ENCODE measurements at regions not wholly inside any gene's neighbourhood (a gene's known extent, or its start where the extent isn't known, plus 50 kb on each side); places are given as distances from the start of the nearest gene placed in this dataset.
A peak's percentile ranks its signal among the peaks of the same experiment; 100 is the strongest.

DNA sequence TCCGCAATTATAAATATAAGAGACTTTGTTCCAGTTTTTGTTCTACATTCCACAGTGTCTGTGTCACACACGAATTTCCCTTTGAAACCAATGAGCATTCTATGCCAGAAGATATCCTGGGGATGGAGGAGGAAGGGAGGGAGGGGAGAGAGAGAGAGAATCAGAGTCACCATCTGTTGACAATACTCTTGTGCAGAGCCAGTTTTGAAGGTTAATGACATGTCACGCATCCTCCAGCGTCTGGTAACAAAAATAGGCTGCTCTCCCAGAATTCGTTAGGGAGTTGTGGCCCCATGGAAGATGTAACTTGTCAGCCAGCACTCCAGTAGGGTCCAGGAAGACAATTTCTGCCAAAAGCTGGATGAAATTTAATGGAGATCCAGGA is 213.5 kb upstream of the KRR1 start:
- Mint-ChIP-seq H3K4me3 (no peak overlapping the region), H3K27me3 (ENCODE audit: low read depth in 3 of 3) (peaks cover 0 to 2% (median 0%) of the 10 kb centered on the region in 3 donors), H3K36me3 (no peaks in the 10 kb centered on the region), H3K4me1 (peaks cover 15% of the 10 kb centered on the region in 2 donors), H3K9me3 (peaks cover 0 to 3% (median 0%) of the 10 kb centered on the region in 6 donors), H3K27ac (no peak overlapping the region)
- DNase-seq: no peak

DNA sequence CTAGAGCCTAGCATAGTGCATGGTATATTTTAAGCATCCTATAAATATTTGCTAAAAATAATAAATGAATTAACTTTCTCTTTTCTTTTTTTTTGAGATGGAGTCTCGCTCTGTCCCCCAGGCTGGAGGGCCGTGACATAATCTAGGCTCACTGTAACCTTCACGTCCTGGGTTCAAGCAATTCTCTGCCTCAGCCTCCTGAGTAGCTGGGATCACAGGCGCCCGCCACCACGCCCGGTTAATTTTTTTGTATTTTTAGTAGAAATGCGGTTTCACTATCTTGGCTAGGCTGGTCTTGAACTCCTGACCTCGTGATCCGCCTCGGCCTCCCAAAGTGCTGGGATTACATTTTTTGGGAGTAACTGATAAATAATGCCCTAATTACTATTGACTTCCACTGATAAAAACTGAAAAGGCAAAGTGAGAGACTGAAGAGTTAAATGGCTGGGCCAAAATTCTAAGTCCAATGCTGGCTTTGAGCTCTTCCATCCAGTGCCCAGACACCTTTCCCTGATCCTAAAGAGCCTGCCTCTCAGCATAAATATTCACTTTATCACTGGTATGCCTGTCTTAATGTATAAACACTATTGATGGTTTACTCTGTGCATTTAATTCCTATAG is 213.0 kb upstream of the KRR1 start:
- Mint-ChIP-seq H3K4me3 (no peak overlapping the region), H3K4me1 (peaks cover 15% of the 10 kb centered on the region in 2 donors)

DNA sequence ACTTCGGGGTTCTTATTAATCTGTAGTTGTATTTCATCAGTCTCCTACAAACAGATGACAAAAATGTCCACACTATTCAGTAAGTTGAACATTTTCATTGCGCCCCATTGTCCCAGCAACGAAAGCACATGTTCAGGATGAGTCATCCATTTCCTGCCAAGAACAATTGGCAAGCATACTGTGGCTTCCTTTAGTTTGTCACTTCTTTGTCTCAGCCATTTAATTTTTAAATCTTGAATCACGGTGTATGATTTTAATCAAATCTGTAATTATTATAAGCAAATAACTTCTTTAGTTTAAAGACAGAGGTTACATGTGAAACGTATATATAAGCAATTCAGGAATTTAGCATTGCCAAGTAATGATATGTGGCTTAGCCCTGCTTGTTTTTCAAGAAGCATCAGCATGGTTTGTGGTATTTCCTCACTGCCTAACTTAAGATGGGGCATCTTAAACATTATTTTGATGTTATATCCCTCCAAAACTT is 211.3 kb upstream of the KRR1 start:
- H3K27me3 Mint-ChIP-seq (ENCODE audit: low read depth in 3 of 3): no peaks in the 10 kb centered on the region
- peak overlapping the region in 3 of 6 donors; percentile 31 to 73 (median 34) for H3K27ac Mint-ChIP-seq
- H3K4me3 Mint-ChIP-seq: peak overlapping the region in 2 of 5 donors; percentile 2 to 18
- no peaks in the 10 kb centered on the region for H3K36me3 Mint-ChIP-seq
- DNase-seq: peak in 2 of 3 donors; percentile 1 to 36
- peaks cover 15% of the 10 kb centered on the region in 2 donors for H3K4me1 Mint-ChIP-seq
- H3K9me3 Mint-ChIP-seq: peaks cover 0 to 3% (median 0%) of the 10 kb centered on the region in 6 donors

More for the DNA sequence above, 213.0 kb upstream of the KRR1 start:
- Mint-ChIP-seq H3K27ac (no peak overlapping the region), H3K27me3 (ENCODE audit: low read depth in 3 of 3) (peaks cover 0 to 2% (median 0%) of the 10 kb centered on the region in 3 donors), H3K9me3 (peaks cover 0 to 3% (median 0%) of the 10 kb centered on the region in 6 donors), H3K36me3 (no peaks in the 10 kb centered on the region)
- no peak for DNase-seq

DNA sequence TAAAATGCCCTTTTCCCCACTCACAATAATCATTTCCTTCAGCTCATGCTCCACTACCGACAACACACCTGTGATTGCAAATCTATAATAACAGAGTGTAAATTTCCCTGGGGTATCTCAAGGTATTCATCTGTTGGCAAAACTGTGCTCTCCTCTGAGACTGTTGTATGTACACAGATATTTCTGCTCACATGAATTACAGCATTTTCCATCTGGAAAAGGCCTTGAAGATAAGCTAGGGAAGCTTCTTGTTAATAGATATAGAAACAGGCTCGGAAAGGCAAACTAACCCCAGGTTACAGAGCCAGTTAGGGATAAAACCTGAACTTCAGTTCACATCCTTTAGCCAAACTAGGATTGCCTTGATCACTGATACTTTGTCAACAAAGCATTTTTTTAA is 210.4 kb upstream of the KRR1 start:
- Mint-ChIP-seq H3K36me3 (no peaks in the 10 kb centered on the region), H3K4me1 (peaks cover 15% of the 10 kb centered on the region in 2 donors), H3K27ac (no peak overlapping the region), H3K27me3 (ENCODE audit: low read depth in 3 of 3) (no peaks in the 10 kb centered on the region), H3K9me3 (no peaks in the 10 kb centered on the region), H3K4me3 (no peak overlapping the region)
- DNase-seq: no peak

DNA sequence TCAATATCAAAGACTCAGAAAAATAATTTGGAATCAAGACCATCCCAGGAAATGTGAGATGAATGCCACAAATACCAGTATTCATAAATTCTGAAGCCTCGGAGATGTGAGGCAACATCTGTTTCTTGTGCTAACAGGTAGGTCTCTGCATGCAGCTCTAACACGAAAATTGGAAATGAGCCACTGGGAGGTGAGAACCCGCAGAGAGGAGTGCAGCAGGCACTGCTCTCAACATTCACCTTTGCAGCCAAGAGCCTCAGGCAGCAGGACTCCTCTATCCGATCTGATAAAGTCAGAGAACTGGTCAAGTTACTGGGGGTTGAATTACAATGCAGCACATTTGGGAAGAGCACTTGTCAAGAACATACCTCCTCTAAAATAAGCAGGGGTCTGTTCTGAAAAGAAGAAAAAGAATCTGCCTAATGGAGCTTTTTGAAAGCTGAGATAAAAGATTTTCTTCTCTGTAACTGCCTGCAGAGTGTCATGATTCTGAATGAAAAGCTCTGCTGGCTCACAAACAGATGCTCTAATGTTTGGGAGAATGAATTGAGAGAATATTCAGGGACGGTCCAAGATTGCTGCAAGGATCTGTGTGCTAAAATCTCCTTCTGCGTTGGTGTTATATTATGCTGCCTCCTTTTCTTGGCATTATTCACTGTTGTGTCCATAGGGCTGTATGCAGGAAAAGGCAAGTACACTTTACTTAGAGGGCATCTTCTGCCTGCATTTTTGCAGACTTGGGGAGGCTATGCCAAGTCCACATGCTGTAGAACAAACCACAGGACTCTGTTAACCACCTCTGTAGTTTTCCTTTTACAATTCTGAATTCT is 209.6 kb upstream of the KRR1 start:
- no peak overlapping the region for H3K27ac Mint-ChIP-seq
- peaks cover 15% of the 10 kb centered on the region in 2 donors for H3K4me1 Mint-ChIP-seq
- H3K36me3 Mint-ChIP-seq: no peaks in the 10 kb centered on the region
- no peaks in the 10 kb centered on the region for H3K9me3 Mint-ChIP-seq
- DNase-seq: no peak
- H3K4me3 Mint-ChIP-seq: no peak overlapping the region
- no peaks in the 10 kb centered on the region for H3K27me3 Mint-ChIP-seq (ENCODE audit: low read depth in 3 of 3)

DNA sequence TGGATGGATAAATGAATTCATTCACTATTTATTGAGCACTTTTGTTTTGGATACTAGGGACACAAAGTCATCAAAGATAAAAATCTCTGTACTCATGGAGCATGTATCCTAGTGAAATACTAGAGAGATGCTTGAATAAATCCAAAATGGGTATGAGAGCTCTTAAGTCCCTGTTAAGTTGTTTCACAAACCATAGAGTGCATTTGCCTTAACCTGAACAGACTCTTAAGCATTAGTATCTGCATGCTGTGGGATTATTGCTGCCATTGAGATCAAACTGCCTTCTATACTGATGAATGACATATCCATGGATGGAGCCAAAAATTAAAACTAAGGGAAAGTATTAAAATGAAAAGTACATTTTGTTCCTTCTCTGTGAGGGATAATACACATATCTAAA is 206.5 kb upstream of the KRR1 start:
- no peaks in the 10 kb centered on the region for H3K27me3 Mint-ChIP-seq (ENCODE audit: low read depth in 3 of 3)
- H3K27ac Mint-ChIP-seq: no peak overlapping the region

DNA sequence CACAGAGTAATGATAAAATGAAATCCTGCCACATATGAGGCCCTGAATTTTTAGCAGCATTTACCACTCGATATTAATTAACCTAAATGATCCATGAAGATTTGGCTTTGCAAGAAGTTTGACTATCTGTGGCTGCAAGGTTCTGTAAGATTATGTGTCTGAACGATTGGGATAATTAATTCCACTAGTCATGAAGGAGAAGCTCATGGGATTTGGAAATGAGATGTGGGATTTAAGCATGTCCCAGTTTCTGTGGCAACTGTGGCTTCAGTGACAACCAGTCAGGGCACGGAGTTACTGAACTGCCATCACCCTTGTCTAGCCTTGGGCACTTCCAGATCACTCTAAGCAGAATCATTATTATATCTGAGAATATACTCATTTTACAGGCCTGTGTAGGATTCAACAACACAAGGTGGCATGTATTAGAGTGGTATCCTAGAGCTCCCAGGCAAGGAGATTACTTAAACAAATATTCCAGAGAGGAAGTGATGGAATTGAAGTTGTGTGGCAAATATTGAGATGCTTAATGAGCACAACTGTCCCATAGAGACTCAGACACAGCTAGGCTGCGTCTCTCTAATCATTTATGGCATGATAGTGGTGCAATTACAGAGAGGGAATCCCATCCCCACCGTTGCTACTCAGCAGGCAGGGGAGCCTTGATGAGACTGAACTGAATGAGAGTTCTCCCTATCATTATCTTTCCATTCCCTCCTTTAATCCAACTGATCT is 205.0 kb upstream of the KRR1 start:
- H3K36me3 Mint-ChIP-seq: no peaks in the 10 kb centered on the region
- H3K27me3 Mint-ChIP-seq (ENCODE audit: low read depth in 3 of 3): no peaks in the 10 kb centered on the region
- H3K4me3 Mint-ChIP-seq: no peak overlapping the region
- H3K4me1 Mint-ChIP-seq: no peaks in the 10 kb centered on the region
- no peaks in the 10 kb centered on the region for H3K9me3 Mint-ChIP-seq
- DNase-seq: no peak
- no peak overlapping the region for H3K27ac Mint-ChIP-seq

More for the DNA sequence above, 206.5 kb upstream of the KRR1 start:
- Mint-ChIP-seq H3K4me1 (peaks cover 7 to 8% of the 10 kb centered on the region in 2 donors), H3K9me3 (no peaks in the 10 kb centered on the region), H3K36me3 (no peaks in the 10 kb centered on the region), H3K4me3 (no peak overlapping the region)
- DNase-seq: no peak

DNA sequence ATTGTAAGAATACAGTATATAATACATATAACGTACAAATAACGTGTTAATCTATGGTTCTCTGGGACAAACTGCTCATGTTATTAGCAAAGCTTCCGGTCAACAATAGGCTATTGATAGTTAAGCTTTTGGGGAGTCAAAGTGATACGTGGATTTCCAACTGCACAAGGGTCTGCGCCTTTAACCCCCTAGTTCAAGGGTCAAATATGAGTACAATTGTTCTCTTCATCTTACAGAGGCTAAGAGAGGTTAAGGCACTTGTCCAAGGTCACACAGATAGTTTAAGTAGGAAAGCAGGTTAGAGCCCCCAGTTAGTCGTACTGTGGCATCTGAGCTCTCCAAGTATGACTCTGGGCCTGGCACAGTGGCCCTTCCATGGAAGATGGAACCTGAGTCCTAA is 204.3 kb upstream of the KRR1 start:
- Mint-ChIP-seq H3K4me1 (no peaks in the 10 kb centered on the region), H3K27me3 (ENCODE audit: low read depth in 3 of 3) (no peaks in the 10 kb centered on the region), H3K27ac (no peak overlapping the region), H3K36me3 (no peaks in the 10 kb centered on the region), H3K9me3 (no peaks in the 10 kb centered on the region), H3K4me3 (no peak overlapping the region)
- DNase-seq: no peak

DNA sequence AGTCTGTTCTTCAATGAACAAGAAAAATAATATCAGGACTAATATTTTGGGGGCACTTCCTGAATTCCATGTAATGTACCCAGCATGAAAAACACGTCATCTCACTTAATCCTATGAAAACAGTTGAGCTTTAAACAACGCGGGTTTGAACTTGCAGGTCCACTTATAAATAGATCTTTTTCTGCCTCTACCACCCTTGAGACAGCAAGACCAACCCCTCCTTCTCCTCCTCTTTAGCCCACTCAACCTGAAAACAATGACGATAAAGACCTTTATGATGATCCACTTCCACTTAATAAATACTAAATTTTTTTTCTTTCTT is 203.9 kb upstream of the KRR1 start:
- DNase-seq: no peak
- no peaks in the 10 kb centered on the region for H3K4me1 Mint-ChIP-seq
- no peaks in the 10 kb centered on the region for H3K9me3 Mint-ChIP-seq
- no peak overlapping the region for H3K27ac Mint-ChIP-seq
- no peaks in the 10 kb centered on the region for H3K27me3 Mint-ChIP-seq (ENCODE audit: low read depth in 3 of 3)
- H3K36me3 Mint-ChIP-seq: no peaks in the 10 kb centered on the region
- H3K4me3 Mint-ChIP-seq: no peak overlapping the region

DNA sequence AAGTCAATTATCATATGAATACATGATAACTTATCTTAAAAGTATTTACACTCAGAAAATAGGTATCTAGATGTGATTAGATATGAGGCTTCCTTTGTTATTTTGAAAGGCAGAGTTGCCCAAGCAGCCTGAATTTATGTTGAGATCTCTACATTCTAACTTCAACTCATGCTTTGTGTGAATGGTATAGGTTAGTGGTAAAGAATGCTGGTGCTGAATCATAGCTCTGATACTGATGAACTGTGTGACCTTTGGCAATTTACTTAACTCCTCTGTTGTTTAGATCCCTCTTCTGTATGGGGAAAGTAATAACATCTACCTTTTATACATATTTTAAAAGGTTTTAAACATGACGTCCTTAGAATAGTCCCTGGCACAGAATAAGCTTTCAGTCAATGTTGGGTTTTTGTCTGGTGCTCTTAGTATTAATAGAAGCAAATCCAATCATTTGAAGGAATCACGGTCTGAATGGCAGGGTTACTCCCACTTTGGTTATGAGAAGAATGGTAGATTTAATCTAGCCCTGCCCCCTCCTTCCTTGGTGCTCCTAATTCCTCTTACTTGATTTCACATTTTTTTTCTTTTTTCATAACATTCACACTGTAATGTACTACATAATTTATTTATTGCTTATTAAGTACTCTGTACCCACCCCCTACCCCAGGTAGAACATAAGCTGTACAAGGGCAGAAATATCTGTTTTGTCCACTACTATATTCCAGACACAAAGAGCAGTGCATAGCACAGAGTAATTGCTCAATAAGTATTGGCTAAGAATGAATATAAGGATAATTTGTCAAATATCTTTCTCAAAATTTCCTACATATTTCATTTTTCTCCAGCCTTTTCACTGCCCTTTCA is 203.3 kb upstream of the KRR1 start:
- no peak overlapping the region for H3K27ac Mint-ChIP-seq

DNA sequence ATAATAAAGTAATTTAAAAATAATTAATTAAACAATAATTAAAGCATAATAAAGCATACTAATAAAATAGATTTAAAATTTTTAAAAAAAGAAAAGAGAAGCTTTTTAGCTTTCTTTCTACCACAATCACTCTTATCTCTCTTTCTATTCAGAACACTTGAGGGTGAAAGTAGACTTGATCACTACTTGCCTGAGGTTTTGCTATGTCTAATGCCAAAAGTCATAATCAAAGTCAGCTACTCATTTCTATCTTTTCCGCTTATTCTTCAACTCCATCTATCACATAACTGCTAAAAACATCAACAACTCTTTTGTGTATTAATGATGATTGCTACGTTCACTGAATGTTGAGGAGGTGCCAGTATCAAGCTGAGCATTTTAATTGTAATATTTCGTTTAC is 202.0 kb upstream of the KRR1 start:
- no peak for DNase-seq
- H3K27ac Mint-ChIP-seq: no peak overlapping the region
- no peaks in the 10 kb centered on the region for H3K36me3 Mint-ChIP-seq
- no peaks in the 10 kb centered on the region for H3K4me1 Mint-ChIP-seq
- no peaks in the 10 kb centered on the region for H3K9me3 Mint-ChIP-seq
- no peaks in the 10 kb centered on the region for H3K27me3 Mint-ChIP-seq (ENCODE audit: low read depth in 3 of 3)
- H3K4me3 Mint-ChIP-seq: no peak overlapping the region

More for the DNA sequence above, 203.3 kb upstream of the KRR1 start:
- H3K4me3 Mint-ChIP-seq: no peak overlapping the region
- no peak for DNase-seq
- no peaks in the 10 kb centered on the region for H3K36me3 Mint-ChIP-seq
- H3K4me1 Mint-ChIP-seq: no peaks in the 10 kb centered on the region
- no peaks in the 10 kb centered on the region for H3K27me3 Mint-ChIP-seq (ENCODE audit: low read depth in 3 of 3)
- H3K9me3 Mint-ChIP-seq: no peaks in the 10 kb centered on the region

DNA sequence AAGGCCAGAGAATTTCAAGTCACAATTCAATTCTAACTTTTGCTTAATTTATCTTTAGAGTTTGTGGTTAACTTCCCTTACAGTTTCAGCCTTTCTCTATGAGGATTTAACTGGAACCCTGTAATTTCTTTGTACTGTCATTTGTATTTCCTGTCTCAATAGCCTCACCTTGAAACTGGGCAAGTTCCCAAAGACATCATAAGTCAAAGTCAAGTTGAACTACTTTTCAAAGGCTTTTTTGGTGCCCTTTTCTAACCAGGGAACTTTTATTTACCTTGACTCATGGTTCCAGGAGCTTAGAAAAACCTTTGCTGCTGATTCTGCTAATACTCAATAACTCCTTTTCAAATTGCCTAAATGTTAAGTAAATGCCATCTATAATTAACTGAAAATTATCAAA is 200.8 kb upstream of the KRR1 start:
- H3K4me3 Mint-ChIP-seq: no peak overlapping the region
- no peak overlapping the region for H3K27ac Mint-ChIP-seq
- DNase-seq: no peak
- no peaks in the 10 kb centered on the region for H3K4me1 Mint-ChIP-seq
- H3K36me3 Mint-ChIP-seq: no peaks in the 10 kb centered on the region
- no peaks in the 10 kb centered on the region for H3K9me3 Mint-ChIP-seq
- no peaks in the 10 kb centered on the region for H3K27me3 Mint-ChIP-seq (ENCODE audit: low read depth in 3 of 3)

DNA sequence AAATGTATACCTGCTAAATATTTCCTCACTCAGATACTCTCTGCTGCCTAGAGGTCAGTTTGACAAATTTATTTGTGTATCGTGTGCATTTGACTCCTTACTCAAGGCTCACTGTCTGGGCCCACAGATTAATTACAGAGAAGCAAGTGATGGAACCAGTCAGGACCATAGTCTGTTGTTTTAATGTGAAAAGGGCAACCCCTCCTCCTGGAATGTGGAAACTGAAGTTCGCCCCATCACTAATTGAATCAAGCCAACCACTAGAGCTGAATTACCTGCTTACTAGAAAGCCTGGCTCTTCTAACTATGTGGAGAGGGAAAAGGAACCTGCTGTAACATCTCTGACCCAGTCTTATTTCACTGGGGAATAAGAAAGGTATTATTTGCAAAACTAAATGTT is 199.9 kb upstream of the KRR1 start:
- H3K4me1 Mint-ChIP-seq: no peaks in the 10 kb centered on the region
- H3K4me3 Mint-ChIP-seq: no peak overlapping the region
- DNase-seq: no peak
- no peaks in the 10 kb centered on the region for H3K27me3 Mint-ChIP-seq (ENCODE audit: low read depth in 3 of 3)
- no peaks in the 10 kb centered on the region for H3K9me3 Mint-ChIP-seq
- no peak overlapping the region for H3K27ac Mint-ChIP-seq
- H3K36me3 Mint-ChIP-seq: no peaks in the 10 kb centered on the region

Measured in immature natural killer cell (primary cell).